Amygdala (tissue), 56 donors: ENCODE measurements at regions not wholly inside any gene's neighbourhood (a gene's known extent, or its start where the extent isn't known, plus 50 kb on each side); places are given as distances from the start of the nearest gene placed in this dataset.
"Not testable (repeated sequence)": the region's sequence is repeated elsewhere in the genome, so short reads cannot be mapped to it uniquely, and the experiment has no call there.

Experiments
- DNase-seq, 56 donors: peaks; one replicate each; lab custom pipeline; 2025; lab: John Stamatoyannopoulos, UW

- DNase-seq, result no peak
Observed at GRCh38 chr5:112472614-112473013, 53.5 kb upstream of the EPB41L4A start.

DNA sequence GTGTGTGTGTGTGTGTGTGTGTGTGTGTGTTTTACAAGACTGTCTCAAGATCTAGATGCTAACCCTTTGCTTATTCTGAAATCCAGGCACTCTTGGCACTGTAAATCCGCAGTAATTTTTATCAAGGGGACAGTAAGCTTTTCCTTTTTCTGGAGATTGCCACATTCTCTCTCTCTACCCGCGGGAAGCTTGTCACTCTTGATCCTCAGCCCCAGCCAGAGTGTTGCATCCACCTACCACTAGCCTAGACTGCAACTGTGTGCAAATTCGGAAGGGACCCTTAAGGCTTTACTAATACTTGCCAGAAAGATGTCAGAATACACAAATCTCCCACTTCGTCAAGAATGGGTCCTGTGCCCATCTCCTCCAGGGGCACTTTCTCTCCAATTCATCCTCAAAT lies 54.9 kb upstream of the EPB41L4A start:
- DNase-seq, result no peak

GRCh38 chr5:112475747-112476365 lies 56.8 kb upstream of the EPB41L4A start:
- peak in 5 of 56 donors; percentile 4 to 25 (median 8) for DNase-seq

DNA sequence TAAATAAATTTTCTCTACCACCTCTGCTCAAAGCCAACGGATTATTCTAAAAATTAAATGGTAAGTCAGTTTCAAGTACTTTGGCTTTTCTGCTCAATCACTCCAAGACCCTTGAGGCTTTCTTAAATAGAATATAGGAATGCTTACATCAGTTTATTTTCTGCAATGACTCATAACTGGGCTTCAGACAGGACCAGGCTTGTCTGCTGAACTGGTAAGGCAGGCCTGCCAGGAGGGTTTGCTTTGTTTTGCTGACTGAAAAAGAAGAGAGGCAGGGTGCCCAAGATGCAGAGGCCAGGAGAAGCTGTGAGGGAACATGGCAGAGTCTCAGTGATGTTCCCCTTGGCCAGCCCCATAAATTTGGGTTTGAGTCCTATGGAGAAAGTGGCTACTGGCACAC lies 60.3 kb upstream of the EPB41L4A start:
- DNase-seq, result peak in 1 of 56 donors; percentile 6

- no peak for DNase-seq
Observed at GRCh38 chr5:112480501-112480900, 61.4 kb upstream of the EPB41L4A start.

- DNase-seq, result no peak
Observed at GRCh38 chr5:112483704-112484103, 64.6 kb upstream of the EPB41L4A start.

- DNase-seq, result no peak
Observed at GRCh38 chr5:112485934-112486355, 66.9 kb upstream of the EPB41L4A start.

- DNase-seq, result no peak
Observed at GRCh38 chr5:112491257-112491656, 72.2 kb upstream of the EPB41L4A start.

GRCh38 chr5:112492291-112492690 lies 73.2 kb upstream of the EPB41L4A start:
- DNase-seq, result peak in 33 of 56 donors; percentile 4 to 80 (median 45)

GRCh38 chr5:112503749-112504501 lies 84.8 kb upstream of the EPB41L4A start:
- not testable (repeated sequence) for DNase-seq

DNA sequence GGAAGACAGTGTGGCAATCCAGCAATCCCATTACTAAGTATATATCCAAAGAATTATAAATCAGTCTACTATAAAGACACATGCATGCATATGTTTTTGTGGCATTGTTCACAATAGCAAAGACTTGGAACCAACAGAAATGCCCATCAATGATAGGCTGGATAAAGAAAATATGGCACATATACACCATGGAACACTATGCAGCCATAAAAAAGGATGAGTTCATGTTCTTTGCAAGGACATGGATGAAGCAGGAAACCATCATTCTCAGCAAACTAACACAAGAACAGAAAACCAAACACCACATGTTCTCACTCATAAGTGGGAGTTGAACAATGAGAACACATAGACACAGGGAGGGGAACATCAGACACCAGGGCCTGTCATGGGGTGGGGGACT lies 90.0 kb upstream of the EPB41L4A start:
- not testable (repeated sequence) for DNase-seq

DNA sequence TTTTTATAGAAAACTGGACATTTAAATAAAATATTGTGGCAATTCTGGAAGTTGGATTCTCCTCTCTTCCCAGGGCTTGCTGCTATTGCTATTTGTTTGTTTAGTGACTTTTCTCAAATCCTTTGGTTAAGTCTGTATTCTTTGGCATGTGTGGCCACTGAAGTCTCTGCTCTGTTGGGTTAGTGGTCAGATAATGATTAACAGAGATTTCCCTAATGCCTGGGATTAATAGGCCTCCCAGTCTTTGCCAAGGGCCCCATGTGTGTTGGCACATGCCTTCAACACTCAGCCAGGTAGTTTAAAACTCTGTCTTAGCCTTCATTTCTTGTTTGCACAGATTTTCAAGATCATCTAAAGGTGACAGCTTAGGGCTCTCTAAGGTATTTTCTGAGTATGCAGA lies 92.8 kb upstream of the EPB41L4A start:
- no peak for DNase-seq

DNA sequence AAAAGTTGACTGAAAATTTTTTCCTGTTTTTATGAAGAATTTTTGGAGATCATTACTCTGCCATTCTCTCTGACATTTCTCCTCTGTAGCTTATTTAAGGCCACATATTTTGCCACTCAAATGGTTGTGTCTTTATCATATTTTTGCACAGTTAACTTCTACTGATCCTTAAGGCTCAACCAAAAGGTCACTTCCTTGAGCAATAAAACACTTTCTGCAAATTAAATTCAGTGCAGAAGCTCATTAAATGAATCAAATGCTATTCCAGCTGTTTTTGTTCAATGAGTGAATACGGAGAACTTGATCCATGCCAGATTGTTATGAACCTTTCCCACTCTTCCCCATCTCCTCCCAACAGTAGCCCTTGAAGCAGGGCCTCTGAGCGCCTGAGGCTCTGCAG lies 93.8 kb upstream of the EPB41L4A start:
- no peak for DNase-seq

DNA sequence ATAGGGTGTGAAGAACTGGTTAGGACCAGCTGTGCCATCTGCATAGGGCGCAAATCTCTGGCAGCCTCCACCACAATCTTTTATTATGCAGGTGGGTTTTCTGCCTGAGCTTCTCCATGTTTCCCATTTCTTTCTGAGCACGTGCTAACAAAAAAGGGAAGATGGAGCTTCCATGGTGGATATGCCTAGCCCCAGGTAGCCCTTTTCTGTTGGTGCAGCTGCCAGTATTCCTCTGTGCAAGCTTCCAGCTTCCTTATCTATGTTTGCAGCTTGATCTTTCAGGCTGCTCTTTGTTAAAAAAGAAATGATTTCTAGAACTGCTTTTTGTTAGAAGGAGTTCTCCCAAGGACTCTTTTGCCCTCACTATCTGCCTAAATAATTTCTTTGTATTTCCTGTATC lies 95.0 kb upstream of the EPB41L4A start:
- DNase-seq, result no peak

- not testable (repeated sequence) for DNase-seq
Observed at GRCh38 chr5:112520474-112520873, 101.4 kb upstream of the EPB41L4A start.

DNA sequence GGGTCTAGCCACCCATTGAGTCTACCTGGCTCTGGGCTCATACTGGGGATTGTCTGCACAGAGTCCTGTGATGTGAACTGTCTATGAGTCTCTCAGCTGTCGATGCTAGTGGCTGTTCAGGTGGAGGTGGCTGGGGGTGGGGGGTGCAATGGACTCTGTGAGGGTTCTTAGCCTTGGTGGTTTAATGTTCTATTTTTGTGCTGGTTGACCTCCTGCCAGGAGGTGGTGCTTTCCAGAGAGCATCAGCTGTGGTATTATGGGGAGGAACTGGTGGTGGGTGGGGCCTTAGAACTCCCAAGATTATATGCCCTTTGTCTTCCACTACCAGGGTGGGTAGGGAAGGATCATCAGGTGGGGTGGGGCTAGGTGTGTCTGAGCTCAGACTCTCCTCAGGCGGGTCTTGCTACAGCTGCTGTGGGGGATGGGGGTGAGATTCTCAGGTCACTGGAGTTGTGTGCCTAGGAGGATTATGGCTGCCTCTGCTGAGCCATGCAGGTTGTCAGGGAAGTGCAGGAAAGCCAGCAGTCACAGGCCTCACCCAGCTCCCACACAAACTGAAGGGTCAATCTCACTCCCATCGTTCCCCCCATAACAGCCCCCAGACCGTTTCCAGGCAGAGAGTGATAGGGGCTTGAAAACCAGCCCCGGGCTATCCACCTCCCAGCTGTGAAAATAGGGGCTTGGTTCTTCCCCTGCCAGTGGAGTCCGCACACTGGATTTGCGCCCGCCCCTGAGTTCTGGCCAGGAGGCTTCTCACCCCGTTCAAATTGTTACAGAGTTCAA lies 104.0 kb upstream of the EPB41L4A start:
- DNase-seq, result not testable (repeated sequence)

GRCh38 chr5:112523674-112524263 lies 104.7 kb upstream of the EPB41L4A start:
- not testable (repeated sequence) for DNase-seq

DNA sequence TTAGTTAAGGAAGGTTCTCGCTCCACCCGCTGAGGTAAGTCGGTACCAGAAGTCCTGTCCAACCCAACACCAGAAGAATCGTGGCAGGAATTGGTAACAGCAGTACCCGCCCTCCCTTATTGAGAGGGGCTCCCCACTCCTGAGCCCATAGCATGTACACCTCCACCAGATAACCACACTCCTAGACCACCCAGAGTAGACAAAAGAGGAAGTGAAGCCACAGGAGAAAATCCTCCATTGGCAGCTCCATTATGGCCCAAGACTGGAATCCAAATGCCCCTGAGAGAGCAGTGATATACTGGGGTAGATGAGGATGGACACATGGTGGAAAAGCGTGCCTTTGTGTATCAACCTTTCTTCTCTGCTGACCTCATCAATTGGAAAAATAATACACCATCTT lies 106.1 kb upstream of the EPB41L4A start:
- no peak for DNase-seq

DNA sequence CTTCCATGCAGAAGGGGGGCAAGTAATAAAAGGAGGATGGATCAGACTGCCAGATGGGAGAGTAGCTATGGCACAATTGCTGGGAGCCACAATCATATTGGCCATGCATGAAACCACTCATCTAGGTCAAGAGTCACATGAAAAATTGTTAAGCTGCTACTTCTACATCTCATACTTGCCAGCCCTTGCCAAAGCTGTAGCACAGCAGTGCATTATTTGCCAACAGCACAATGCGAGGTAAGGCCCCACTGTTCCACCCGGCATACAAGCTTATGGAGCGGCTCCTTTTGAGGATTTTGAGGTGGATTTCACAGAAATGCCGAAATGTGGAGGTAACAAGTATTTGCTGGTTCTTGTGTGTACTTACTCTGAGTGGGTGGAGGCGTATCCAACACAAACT lies 109.9 kb upstream of the EPB41L4A start:
- DNase-seq, result no peak

DNA sequence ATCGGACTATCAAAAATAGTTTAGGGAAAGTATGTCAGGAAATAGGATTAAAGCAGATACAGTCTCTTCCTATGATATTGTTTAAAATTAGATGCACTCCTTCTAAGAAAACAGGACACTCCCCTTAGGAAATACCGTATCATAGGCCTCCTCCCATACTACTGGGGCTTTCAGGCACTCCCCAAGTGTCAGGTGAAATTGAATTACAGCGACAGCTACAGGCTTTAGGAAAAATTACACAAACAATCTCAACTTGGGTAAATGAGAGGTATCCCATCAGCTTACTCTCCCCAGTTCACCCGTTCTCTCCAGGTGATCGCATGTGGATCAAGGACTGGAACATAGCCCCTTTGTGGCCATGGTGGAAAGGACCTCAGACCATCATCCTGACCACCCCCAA lies 110.4 kb upstream of the EPB41L4A start:
- DNase-seq, result no peak
